Limb (tissue), 2 donors: ENCODE measurements at regions not wholly inside any gene's neighbourhood (a gene's known extent, or its start where the extent isn't known, plus 50 kb on each side); places are given as distances from the start of the nearest gene placed in this dataset.
"Not testable (repeated sequence)": the region's sequence is repeated elsewhere in the genome, so short reads cannot be mapped to it uniquely, and the experiment has no call there.

Experiments
- DNase-seq, 2 donors: peaks; one replicate each; pipeline ENCODE4 v3.0.0-alpha.2; 2016; ENCODE audit errors: extremely low spot score in 2 of 2

GRCh38 chr12:66774929-66775328 is 96.1 kb upstream of the GRIP1 start:
- DNase-seq: no peak

GRCh38 chr12:66775871-66776270 is 97.0 kb upstream of the GRIP1 start:
- DNase-seq: peak in 1 of 2 donors; percentile 11

GRCh38 chr12:66776974-66777373 is 98.1 kb upstream of the GRIP1 start:
- no peak for DNase-seq

DNA sequence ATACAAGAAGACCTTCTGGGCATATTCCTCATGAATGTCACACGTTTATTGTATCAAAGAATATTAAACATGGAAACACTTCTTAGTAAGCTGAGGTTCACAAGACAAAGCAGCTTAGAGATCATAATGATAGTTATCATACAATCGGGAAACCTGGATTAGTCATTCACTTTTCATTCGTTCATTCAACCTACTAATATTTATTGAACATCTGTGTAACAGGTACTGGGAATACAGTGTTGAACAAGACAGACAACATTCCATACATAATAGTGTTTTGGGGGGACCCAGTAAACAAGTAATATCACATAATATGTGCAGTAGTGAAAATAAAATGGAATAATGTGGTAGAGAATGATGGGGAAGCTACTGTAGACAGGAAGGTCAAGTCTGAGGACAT is 100.6 kb upstream of the GRIP1 start:
- DNase-seq: no peak

DNA sequence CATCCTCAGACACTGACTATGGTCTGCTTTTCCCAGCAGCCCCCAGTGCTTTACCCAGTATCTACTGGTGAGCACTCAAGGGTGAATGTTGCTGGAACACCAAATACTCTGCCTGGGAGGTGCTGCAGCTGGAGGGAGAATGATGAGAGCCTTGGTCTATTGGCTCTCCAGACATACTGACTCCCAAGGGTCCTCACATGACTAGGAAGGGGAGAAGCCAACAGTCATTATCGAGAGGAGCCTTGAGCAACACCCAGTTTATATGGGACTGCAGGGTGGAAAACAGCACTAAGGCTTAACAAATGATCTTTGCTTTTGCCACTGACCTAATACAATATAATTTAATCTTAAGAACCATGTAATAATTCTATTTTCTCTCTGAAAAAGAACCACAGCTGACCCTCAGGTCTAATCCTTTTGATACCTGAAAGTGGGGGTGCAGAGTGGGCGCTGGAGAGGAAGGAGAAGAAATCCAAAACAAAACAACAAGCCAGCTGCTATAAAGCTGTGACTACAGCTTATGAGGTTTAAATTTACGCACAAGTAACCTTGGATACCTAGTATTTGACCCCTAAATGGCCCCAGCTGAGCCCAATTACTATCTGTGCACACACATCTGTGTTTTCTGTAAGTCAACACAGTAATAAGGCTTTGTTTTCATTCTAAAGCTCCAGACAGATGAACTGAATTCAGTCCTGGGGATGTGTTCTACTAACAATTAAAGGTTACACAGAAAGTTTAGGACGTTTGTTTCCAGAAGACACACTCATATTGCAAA is 107.8 kb upstream of the GRIP1 start:
- no peak for DNase-seq

DNA sequence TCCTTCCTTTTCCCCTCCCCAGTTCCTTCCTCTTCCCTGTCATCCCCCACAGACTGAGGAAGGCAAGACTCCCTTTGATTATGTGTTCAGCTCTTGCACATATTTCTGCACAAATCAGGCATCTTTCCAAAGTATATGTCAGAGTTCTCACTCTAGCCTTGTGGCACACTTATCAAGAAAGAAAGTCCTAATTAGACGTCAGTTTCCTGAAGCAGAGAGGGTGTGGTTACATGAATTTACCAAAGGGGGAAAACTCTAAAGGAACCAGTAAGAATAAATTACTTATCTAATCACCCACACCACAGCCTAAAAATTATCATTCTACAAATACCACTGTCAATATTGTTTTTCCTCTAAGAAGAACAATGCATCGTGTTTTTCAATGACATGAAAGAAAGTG is 120.7 kb upstream of the GRIP1 start:
- DNase-seq: no peak

- DNase-seq: no peak
Observed at GRCh38 chr12:66800046-66800445, 121.2 kb upstream of the GRIP1 start.

- no peak for DNase-seq
Observed at GRCh38 chr12:66803930-66804329, 125.1 kb upstream of the GRIP1 start.

- DNase-seq: no peak
Observed at GRCh38 chr12:66804563-66804974, 125.7 kb upstream of the GRIP1 start.

DNA sequence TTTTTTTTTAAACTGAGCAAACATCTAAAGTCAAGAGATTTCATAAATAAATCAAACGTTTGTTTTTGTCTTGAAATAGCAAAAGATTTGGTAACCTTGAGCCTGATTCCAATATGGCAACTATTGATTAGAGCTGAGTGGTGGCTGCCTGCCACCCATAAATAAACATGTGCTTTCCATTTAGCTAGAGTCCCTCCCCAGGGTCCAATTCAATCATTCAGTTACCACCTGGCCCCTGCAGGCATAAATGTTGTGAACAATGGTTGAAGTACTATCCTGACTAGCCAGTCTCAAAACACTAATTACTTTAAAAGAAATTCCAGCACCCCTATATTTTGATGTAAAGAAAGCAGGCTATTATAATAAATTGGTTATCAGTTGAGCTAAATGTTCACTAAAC is 129.7 kb upstream of the GRIP1 start:
- no peak for DNase-seq

GRCh38 chr12:66813137-66813892 is 134.4 kb upstream of the GRIP1 start:
- DNase-seq: no peak

DNA sequence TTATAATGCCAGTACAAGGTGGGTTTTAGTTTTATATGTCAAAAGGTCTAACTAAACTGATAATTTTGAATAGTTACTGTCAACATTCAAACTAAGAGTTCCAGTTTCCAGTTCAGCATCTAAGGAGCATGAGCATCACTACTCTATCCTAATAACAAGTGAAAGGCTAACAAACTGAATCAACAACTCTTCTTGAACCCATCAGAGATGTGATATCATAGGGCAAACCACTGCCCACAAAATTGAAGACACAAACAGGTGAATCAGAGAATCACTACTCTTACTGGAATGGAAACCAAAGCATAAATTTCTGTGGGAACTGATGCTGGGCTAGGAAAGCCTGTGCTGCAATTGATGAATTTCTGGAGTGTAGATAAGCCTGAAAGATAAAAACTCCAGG is 140.7 kb upstream of the GRIP1 start:
- DNase-seq: no peak

DNA sequence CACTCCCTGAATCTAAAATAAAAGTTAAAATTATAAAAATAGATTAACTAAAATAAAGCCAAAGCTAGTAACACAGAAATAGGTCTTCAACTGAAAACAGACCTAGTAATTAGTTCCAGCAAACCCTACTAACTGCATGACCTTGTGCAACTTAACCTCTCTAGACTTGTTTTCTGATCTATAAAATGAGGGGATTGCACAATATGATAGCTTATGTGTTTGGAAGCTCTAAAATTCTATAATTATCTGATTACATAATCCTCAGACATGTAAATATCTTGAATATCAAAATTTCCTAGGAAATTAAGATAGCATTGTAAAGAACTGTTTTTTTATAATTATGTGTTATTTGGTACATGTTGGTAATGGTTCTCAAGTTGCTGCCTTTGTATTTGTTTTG is 144.1 kb upstream of the GRIP1 start:
- no peak for DNase-seq

DNA sequence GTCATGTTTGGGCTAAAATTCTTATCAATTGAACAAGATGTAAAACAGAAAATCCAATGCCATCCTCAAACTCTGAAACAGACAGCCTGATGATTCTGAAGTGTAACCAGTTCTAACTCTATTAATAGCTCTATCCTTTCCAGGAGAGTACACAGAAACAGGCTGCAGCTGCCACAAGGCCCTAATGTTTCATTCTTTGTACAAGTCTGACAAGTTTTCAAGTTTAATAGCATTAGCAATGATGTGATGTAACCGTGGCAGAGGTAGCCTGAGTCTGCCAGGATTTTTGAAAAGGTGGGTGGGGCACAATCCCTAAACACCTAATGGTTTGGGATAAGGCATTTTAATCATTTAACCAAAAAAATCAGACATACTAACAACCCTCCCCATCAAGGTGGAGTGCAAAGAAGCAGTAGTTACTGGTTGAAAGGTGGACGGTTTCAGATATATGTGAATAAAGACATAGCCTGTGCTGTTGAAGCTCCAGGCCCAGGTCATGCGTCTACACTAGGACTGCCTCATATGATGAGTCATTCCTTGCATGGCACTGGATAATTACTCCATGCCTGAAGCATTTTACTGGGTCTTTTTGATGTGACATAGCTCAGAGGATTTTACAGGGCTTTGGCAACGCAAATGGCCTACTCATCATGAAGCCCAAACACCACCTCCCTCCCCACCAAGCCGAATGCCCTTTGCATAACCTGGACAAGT is 145.1 kb upstream of the GRIP1 start:
- no peak for DNase-seq

- not testable (repeated sequence) for DNase-seq
Observed at GRCh38 chr12:66825921-66826320, 147.0 kb upstream of the GRIP1 start.

GRCh38 chr12:66829660-66830325 is 150.9 kb upstream of the GRIP1 start:
- DNase-seq: no peak

DNA sequence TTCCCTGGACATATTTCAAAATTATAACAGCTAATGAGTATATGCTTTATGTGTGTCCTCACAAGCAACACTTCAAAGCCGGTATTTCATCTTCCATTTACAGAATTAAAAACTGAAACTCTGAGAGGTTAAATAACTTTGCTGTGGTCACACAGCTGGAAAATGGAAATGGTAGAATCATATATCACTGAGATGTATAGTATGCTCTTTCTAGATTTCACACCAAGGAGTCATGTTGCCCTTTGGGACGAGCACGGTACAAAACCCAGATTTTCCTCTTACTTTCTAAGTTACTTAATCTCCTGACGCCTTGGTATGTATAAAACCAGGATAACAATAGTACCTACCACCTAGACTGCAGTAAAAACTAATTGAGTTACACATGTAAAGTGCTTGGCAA is 152.6 kb upstream of the GRIP1 start:
- DNase-seq: no peak

GRCh38 chr12:66832997-66833396 is 154.1 kb upstream of the GRIP1 start:
- DNase-seq: no peak

GRCh38 chr12:66836623-66837310 is 157.9 kb upstream of the GRIP1 start:
- DNase-seq: no peak

DNA sequence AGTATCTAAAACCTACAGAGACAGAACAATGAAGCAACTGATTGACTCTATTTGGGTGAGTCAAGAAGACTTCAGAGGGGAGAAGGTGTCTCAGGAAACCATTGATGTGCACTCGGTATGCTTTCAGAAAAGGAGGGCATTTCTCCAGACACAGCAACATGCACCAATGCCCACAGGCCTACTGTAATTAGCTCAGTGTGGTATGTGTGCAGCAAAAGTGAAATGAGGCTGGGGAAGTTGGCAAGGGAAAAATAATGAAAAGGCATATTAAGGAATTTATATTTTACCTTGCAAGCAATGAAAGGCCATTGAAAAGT is 158.4 kb upstream of the GRIP1 start:
- DNase-seq: no peak

- no peak for DNase-seq
Observed at GRCh38 chr12:66838366-66838765, 159.5 kb upstream of the GRIP1 start.
